Bronchial epithelial cell (primary cell): ENCODE measurements at regions not wholly inside any gene's neighbourhood (a gene's known extent, or its start where the extent isn't known, plus 50 kb on each side); places are given as distances from the start of the nearest gene placed in this dataset.

Experiments used
- DNase-seq: peaks from one replicate; pipeline ENCODE4 v3.0.0-alpha.2; 2010; ENCODE audit warnings: low read depth
- FAIRE-seq: peaks from 2 replicates; lab custom pipeline; 2011; peaks lifted over from hg19 to GRCh38; lab: Jason Lieb, UNC
- H3K27me3 ChIP-seq: 2 replicates; pipeline ENCODE4 v1.5.1; 2011; ENCODE audit warnings: low read length; ENCODE audit not compliant: control insufficient read depth, insufficient read depth
- H3K36me3 ChIP-seq: 2 replicates; pipeline ENCODE4 v1.5.1; 2011; ENCODE audit warnings: low read length; ENCODE audit not compliant: control insufficient read depth, insufficient read depth
- H3K4me3 ChIP-seq: 2 replicates; pipeline ENCODE4 v1.5.1; 2011; ENCODE audit warnings: mild to moderate bottlenecking, low read depth, low read length, control low read depth
- CTCF ChIP-seq: IDR thresholded peaks from 2 replicates; pipeline ENCODE4 v1.5.1; 2011; ENCODE audit warnings: mild to moderate bottlenecking, moderate library complexity, low read length, control low read depth, inconsistent platforms; ENCODE audit not compliant: insufficient read depth, severe bottlenecking

GRCh38 chr1:47569681-47570470 is 132.0 kb downstream of the FOXD2 start:
- FAIRE-seq (peak; percentile 95), DNase-seq (peak; percentile 97)
- peak; percentile 70 for TF ChIP-seq CTCF
- no peaks in the 10 kb centered on the region for H3K36me3 ChIP-seq
- no peak overlapping the region for H3K4me3 ChIP-seq
- no peaks in the 10 kb centered on the region for H3K27me3 ChIP-seq

GRCh38 chr1:47571161-47571560 is 133.3 kb downstream of the FOXD2 start:
- H3K36me3 ChIP-seq = no peaks in the 10 kb centered on the region
- TF ChIP-seq CTCF = no peak
- no peaks in the 10 kb centered on the region for H3K27me3 ChIP-seq
- FAIRE-seq = no peak
- DNase-seq = no peak
- H3K4me3 ChIP-seq = no peak overlapping the region

GRCh38 chr1:47571952-47572351 is 134.1 kb downstream of the FOXD2 start:
- Histone ChIP-seq H3K36me3 (no peaks in the 10 kb centered on the region), H3K4me3 (no peak overlapping the region), H3K27me3 (no peaks in the 10 kb centered on the region)
- no peak for TF ChIP-seq CTCF
- no peak for DNase-seq
- FAIRE-seq = no peak

- FAIRE-seq (no peak), DNase-seq (no peak)
- Histone ChIP-seq H3K27me3 (no peaks in the 10 kb centered on the region), H3K4me3 (no peak overlapping the region), H3K36me3 (no peaks in the 10 kb centered on the region)
- no peak for TF ChIP-seq CTCF
Measured at GRCh38 chr1:47572731-47573430, 135.0 kb downstream of the FOXD2 start.

- no peak for FAIRE-seq
- Histone ChIP-seq H3K36me3 (no peaks in the 10 kb centered on the region), H3K27me3 (no peaks in the 10 kb centered on the region), H3K4me3 (no peak overlapping the region)
- no peak for DNase-seq
- no peak for TF ChIP-seq CTCF
Measured at GRCh38 chr1:47574451-47575165, 136.8 kb downstream of the FOXD2 start.
